ENCODE measurements at regions not wholly inside any gene's neighbourhood (a gene's known extent, or its start where the extent isn't known, plus 50 kb on each side); places are given as distances from the start of the nearest gene placed in this dataset.

DNA sequence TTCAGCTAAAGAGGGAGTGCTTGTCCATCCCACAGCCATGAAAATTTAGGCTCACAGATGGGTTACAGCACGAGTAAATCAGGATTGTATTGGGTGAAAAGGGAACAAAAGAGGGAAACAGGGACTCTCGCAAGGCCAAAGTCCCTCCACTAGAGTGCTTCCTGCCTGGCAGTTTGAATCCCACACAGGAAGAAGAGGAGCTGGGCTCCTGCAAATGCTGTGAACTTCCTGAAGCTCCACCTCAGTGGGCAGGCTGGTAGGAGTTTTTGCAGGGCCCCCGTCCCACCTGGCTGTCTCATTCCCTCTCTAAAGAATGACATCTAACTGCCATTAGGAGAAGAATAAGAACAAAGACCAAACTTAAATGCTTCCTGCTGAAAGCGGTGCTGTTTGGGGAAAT lies 712.0 kb upstream of the PRMT6 start:
- TF ChIP-seq EZH2phosphoT487 (IDR thresholded peaks at IDR 0.05; ENCODE audit: borderline replicate concordance, low read depth, low read length): no peak
- TF ChIP-seq, protein P1, sequence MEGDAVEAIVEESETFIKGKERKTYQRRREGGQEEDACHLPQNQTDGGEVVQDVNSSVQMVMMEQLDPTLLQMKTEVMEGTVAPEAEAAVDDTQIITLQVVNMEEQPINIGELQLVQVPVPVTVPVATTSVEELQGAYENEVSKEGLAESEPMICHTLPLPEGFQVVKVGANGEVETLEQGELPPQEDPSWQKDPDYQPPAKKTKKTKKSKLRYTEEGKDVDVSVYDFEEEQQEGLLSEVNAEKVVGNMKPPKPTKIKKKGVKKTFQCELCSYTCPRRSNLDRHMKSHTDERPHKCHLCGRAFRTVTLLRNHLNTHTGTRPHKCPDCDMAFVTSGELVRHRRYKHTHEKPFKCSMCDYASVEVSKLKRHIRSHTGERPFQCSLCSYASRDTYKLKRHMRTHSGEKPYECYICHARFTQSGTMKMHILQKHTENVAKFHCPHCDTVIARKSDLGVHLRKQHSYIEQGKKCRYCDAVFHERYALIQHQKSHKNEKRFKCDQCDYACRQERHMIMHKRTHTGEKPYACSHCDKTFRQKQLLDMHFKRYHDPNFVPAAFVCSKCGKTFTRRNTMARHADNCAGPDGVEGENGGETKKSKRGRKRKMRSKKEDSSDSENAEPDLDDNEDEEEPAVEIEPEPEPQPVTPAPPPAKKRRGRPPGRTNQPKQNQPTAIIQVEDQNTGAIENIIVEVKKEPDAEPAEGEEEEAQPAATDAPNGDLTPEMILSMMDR (conservative IDR thresholded peaks at IDR 0.05; ENCODE audit: low read length): no peak
- Histone ChIP-seq H3K9me3 (ENCODE audit: low read length) (no peaks in the 10 kb centered on the region), H3K27ac (ENCODE audit: low read depth, low read length, poor library complexity, severe bottlenecking) (no peak overlapping the region), H3K4me2 (ENCODE audit: low read length) (no peak overlapping the region), H3K79me2 (ENCODE audit: insufficient read depth, low read depth, low read length) (no peaks in the 10 kb centered on the region), H2AFZ (ENCODE audit: low read length) (no peak overlapping the region), H3K4me1 (ENCODE audit: insufficient read depth, low read length, poor library complexity, severe bottlenecking) (no peaks in the 10 kb centered on the region), H3K36me3 (ENCODE audit: insufficient read depth, low read length) (no peaks in the 10 kb centered on the region), H3K9me2 (ENCODE audit: insufficient read depth, low read length) (no peaks in the 10 kb centered on the region), H3K4me3 (ENCODE audit: low read depth, low read length, poor library complexity, severe bottlenecking) (no peak overlapping the region), H4K20me1 (ENCODE audit: insufficient read depth, low read length) (no peaks in the 10 kb centered on the region)
- CTCF ChIA-PET (ENCODE audit: unreplicated experiment): no interaction called here
- DNase-seq (ENCODE audit: low spot score): no peak
- POLR2A ChIA-PET: interaction anchor here (0.7 kb wide), 1 partner anchor 121 kb away, joined by 3 read pairs; no protein-coding TSS in a partner anchor
- intact Hi-C loops (cut with micrococcal nuclease; ENCODE audit: unreplicated experiment): no loop called here
- no TSS peak for BruUV-seq (replicated peaks)

DNA sequence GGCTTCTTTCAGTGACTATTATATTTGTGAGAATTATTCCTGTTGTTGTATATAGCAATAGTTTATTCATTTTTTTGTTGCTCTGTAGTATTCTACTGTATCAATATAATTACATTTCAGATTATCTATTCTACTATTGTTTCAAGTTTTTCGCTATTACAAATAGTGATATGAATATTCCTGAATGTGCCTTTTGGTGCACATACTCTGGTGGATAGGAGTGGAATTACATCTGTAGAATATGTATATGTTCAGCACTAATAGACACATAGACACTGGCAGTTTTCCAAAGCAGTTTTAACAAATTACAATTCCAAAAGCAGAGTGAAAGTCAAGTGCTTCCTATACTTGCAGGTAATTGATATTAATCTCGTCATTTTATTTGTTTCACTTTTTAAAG lies 696.2 kb upstream of the PRMT6 start:
- POLR2A ChIA-PET: no interaction called here
- no peak for DNase-seq (ENCODE audit: low spot score)
- no peaks in the 10 kb centered on the region for H3K79me2 ChIP-seq (ENCODE audit: insufficient read depth, low read depth, low read length)
- TF ChIP-seq, protein P1 (conservative IDR thresholded peaks at IDR 0.05; ENCODE audit: low read length): peak; percentile 63
- TF ChIP-seq EZH2phosphoT487 (IDR thresholded peaks at IDR 0.05; ENCODE audit: borderline replicate concordance, low read depth, low read length): no peak
- no peaks in the 10 kb centered on the region for H3K9me2 ChIP-seq (ENCODE audit: insufficient read depth, low read length)
- no peak overlapping the region for H3K4me3 ChIP-seq (ENCODE audit: low read depth, low read length, poor library complexity, severe bottlenecking)
- BruUV-seq (replicated peaks): no TSS peak
- H3K4me2 ChIP-seq (ENCODE audit: low read length): no peak overlapping the region
- no peak overlapping the region for H2AFZ ChIP-seq (ENCODE audit: low read length)
- H3K27ac ChIP-seq (ENCODE audit: low read depth, low read length, poor library complexity, severe bottlenecking): no peak overlapping the region
- no peaks in the 10 kb centered on the region for H3K36me3 ChIP-seq (ENCODE audit: insufficient read depth, low read length)
- CTCF ChIA-PET (ENCODE audit: unreplicated experiment): no interaction called here
- no peaks in the 10 kb centered on the region for H3K9me3 ChIP-seq (ENCODE audit: low read length)
- no peaks in the 10 kb centered on the region for H4K20me1 ChIP-seq (ENCODE audit: insufficient read depth, low read length)
- H3K4me1 ChIP-seq (ENCODE audit: insufficient read depth, low read length, poor library complexity, severe bottlenecking): no peaks in the 10 kb centered on the region
- intact Hi-C loops (cut with micrococcal nuclease; ENCODE audit: unreplicated experiment): no loop called here

DNA sequence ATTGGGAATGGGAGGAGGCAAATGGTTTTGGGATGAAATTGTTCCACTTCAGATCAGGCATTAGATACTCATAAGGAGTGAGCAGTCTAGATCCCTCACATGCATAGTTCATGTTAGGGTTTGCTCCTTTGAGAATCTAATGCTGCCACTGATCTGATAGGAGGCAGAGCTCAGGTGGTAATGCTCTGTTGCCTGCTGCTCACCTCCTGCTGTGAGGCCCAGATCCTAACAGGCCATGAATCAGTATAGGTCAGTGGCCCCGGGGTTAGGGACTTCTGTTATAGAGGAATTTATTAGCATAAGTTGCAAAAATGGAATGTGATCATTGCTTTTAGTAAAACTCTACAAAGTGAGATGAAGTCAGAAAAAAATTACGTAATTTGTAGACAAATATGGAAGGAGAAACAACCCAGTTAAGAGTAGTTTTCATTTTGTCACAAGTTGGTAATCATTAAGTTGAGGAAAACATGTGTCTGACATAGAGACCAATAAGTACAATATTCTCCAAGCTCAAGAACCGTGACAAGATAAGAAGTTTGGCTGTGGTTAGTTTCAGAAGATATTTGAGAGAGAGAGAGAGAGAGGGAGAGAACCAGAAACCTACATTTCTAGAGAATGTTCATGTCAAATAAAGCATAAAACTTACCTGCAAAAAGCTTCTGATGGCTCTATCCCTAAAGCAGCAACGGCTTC lies 689.7 kb upstream of the PRMT6 start:
- Histone ChIP-seq H3K4me3 (ENCODE audit: low read depth, low read length, poor library complexity, severe bottlenecking) (no peak overlapping the region), H4K20me1 (ENCODE audit: insufficient read depth, low read length) (no peaks in the 10 kb centered on the region), H3K9me3 (ENCODE audit: low read length) (no peaks in the 10 kb centered on the region), H3K79me2 (ENCODE audit: insufficient read depth, low read depth, low read length) (no peaks in the 10 kb centered on the region), H3K36me3 (ENCODE audit: insufficient read depth, low read length) (no peaks in the 10 kb centered on the region), H3K4me2 (ENCODE audit: low read length) (no peak overlapping the region), H3K9me2 (ENCODE audit: insufficient read depth, low read length) (no peaks in the 10 kb centered on the region), H3K4me1 (ENCODE audit: insufficient read depth, low read length, poor library complexity, severe bottlenecking) (no peaks in the 10 kb centered on the region), H3K27ac (ENCODE audit: low read depth, low read length, poor library complexity, severe bottlenecking) (no peak overlapping the region), H2AFZ (ENCODE audit: low read length) (no peak overlapping the region)
- ChIA-PET POLR2A (no interaction called here), CTCF (ENCODE audit: unreplicated experiment) (no interaction called here)
- intact Hi-C loops (cut with micrococcal nuclease; ENCODE audit: unreplicated experiment): no loop called here
- TF ChIP-seq, protein P1 (conservative IDR thresholded peaks at IDR 0.05; ENCODE audit: low read length): no peak
- TF ChIP-seq EZH2phosphoT487 (IDR thresholded peaks at IDR 0.05; ENCODE audit: borderline replicate concordance, low read depth, low read length): no peak
- no TSS peak for BruUV-seq (replicated peaks)
- DNase-seq (ENCODE audit: low spot score): no peak

All from OCI-LY7 (cell line).